SK-N-SH (cell line): ENCODE measurements at regions not wholly inside any gene's neighbourhood (a gene's known extent, or its start where the extent isn't known, plus 50 kb on each side); places are given as distances from the start of the nearest gene placed in this dataset.

Experiments used
- CTCF ChIA-PET: fragments of 300-600, 350-600 bp; formaldehyde crosslinking; extraction: SDS; loops from one replicate; lab custom pipeline; 2021; lab: Yijun Ruan, JAX
- POLR2A ChIA-PET: fragments of 350-600 bp; sonication (Branson Sonifier 250); formaldehyde crosslinking; extraction: SDS; loops from one replicate; lab custom pipeline; 2020; ENCODE audit warnings: antibody characterized with exemption, inconsistent platforms; lab: Yijun Ruan, JAX
- DNase-seq: peaks from one replicate; pipeline ENCODE4 v3.0.0; 2012
- H2AFZ ChIP-seq: fragments of 200-600 bp; sonication (generic); 2 replicates; pipeline ENCODE4 v1.8.1; 2016; ENCODE audit warnings: antibody characterized with exemption, mild to moderate bottlenecking, low read depth
- H3F3A ChIP-seq: fragments of 200-600 bp; sonication (generic); replicated peaks from 2 replicates; pipeline ENCODE3; 2016; ENCODE audit warnings: antibody characterized with exemption, mild to moderate bottlenecking; ENCODE audit not compliant: insufficient read depth
- H3K27ac ChIP-seq, 2 experiments: fragments of 200-500 bp in 1 of 2; fragments of 200-600 bp in 1 of 2; sonication (Bioruptor generic) in 1 of 2; sonication (generic), shearing (Covaris generic) in 1 of 2; 2 replicates each; pipeline versions ENCODE4 v1.5.1 to v1.6.1; 2014 to 2016; ENCODE audit warnings: low read depth in 2 of 2, inconsistent platforms in 1 of 2, low read length in 1 of 2, mild to moderate bottlenecking in 1 of 2, mixed read lengths in 1 of 2
- H3K27me3 ChIP-seq: fragments of 200-600 bp; sonication (generic), shearing (Covaris generic); 2 replicates; pipeline ENCODE4 v1.6.1; 2016; ENCODE audit warnings: mixed run types; ENCODE audit not compliant: insufficient read depth
- H3K36me3 ChIP-seq, 2 experiments: fragments of 200-500 bp in 1 of 2; fragments of 200-600 bp in 1 of 2; sonication (Bioruptor generic) in 1 of 2; sonication (generic) in 1 of 2; replicated peaks in 1 of 2; 2 replicates each; pipeline versions ENCODE3 to v1.5.1; 2014 to 2016; ENCODE audit warnings: low read length in 1 of 2, mild to moderate bottlenecking in 1 of 2; ENCODE audit not compliant: insufficient read depth in 2 of 2, control insufficient read depth in 1 of 2
- H3K4me1 ChIP-seq, 2 experiments: fragments of 200-500 bp in 1 of 2; fragments of 200-600 bp in 1 of 2; sonication (Bioruptor generic) in 1 of 2; sonication (generic), shearing (Covaris generic) in 1 of 2; 2 replicates each; pipeline versions ENCODE4 v1.5.1 to v1.6.1; 2014 to 2016; ENCODE audit warnings: low read depth in 1 of 2, low read length in 1 of 2, mixed run types in 1 of 2; ENCODE audit not compliant: insufficient read depth in 2 of 2, control insufficient read depth in 1 of 2
- H3K4me2 ChIP-seq: fragments of 200-600 bp; sonication (generic), shearing (Covaris generic); 2 replicates; pipeline ENCODE4 v1.6.1; 2017; ENCODE audit warnings: mixed run types
- H3K4me3 ChIP-seq, 2 experiments: fragments of 200-500 bp in 1 of 2; fragments of 200-600 bp in 1 of 2; sonication (Bioruptor generic) in 1 of 2; sonication (generic), shearing (Covaris generic) in 1 of 2; 2 replicates each; pipeline versions ENCODE4 v1.5.1 to v1.8.1; 2014 to 2016; ENCODE audit warnings: low read depth in 2 of 2, inconsistent platforms in 1 of 2, low read length in 1 of 2, mild to moderate bottlenecking in 1 of 2, mixed read lengths in 1 of 2, moderate library complexity in 1 of 2
- H3K79me2 ChIP-seq: fragments of 200-600 bp; sonication (generic); 2 replicates; pipeline ENCODE4 v1.8.1; 2017; ENCODE audit warnings: mild to moderate bottlenecking; ENCODE audit not compliant: insufficient read depth
- H3K9ac ChIP-seq: fragments of 200-600 bp; sonication (generic); 2 replicates; pipeline ENCODE4 v1.6.1; 2017; ENCODE audit warnings: mixed run types
- H3K9me2 ChIP-seq: fragments of 200-600 bp; sonication (generic); 2 replicates; pipeline ENCODE4 v1.6.1; 2017; ENCODE audit warnings: mixed run types
- H3K9me3 ChIP-seq: fragments of 200-600 bp; sonication (generic); 2 replicates; pipeline ENCODE4 v1.6.1; 2017; ENCODE audit warnings: mixed run types, mild to moderate bottlenecking, moderate library complexity
- H4K20me1 ChIP-seq: fragments of 200-600 bp; sonication (generic); 2 replicates; pipeline ENCODE4 v1.6.1; 2017; ENCODE audit warnings: mild to moderate bottlenecking, mixed run types; ENCODE audit not compliant: insufficient read depth
- CHD2 ChIP-seq: fragments of 150-350 bp; IDR thresholded peaks from 2 replicates; pipeline ENCODE4 v1.6.1; 2018; ENCODE audit warnings: low read length; ENCODE audit not compliant: partially characterized antibody
- FOSL2 ChIP-seq: IDR thresholded peaks from 2 replicates; pipeline ENCODE4 v1.4.0; 2012; ENCODE audit warnings: low read depth, mild to moderate bottlenecking, moderate library complexity, borderline replicate concordance
- GABPA ChIP-seq: IDR thresholded peaks from 2 replicates; pipeline ENCODE4 v1.4.0; 2012; ENCODE audit warnings: low read depth, mild to moderate bottlenecking
- IRF3 ChIP-seq: fragments of 150-350 bp; IDR thresholded peaks from 2 replicates; pipeline ENCODE4 v1.6.1; 2016; ENCODE audit warnings: mild to moderate bottlenecking, low read depth, low read length
- JUND ChIP-seq: IDR thresholded peaks from 2 replicates; pipeline ENCODE4 v1.4.0; 2012
- MAX ChIP-seq: IDR thresholded peaks from 2 replicates; pipeline ENCODE4 v1.4.0; 2012; ENCODE audit warnings: low read depth
- NRF1 ChIP-seq: IDR thresholded peaks from 2 replicates; pipeline ENCODE4 v1.6.1; 2012; ENCODE audit warnings: low read depth, mild to moderate bottlenecking, low read length
- PBX3 ChIP-seq: IDR thresholded peaks from 2 replicates; pipeline ENCODE4; 2012
- POLR2AphosphoS5 ChIP-seq: IDR thresholded peaks from 2 replicates; pipeline ENCODE4 v1.6.1; 2012; ENCODE audit warnings: low read depth, low read length
- TEAD4 ChIP-seq: IDR thresholded peaks from 2 replicates; pipeline ENCODE4 v1.4.0; 2012; ENCODE audit warnings: mild to moderate bottlenecking, borderline replicate concordance; ENCODE audit not compliant: insufficient read depth
- USF1 ChIP-seq: IDR thresholded peaks from 2 replicates; pipeline ENCODE4 v1.4.0; 2012; ENCODE audit warnings: low read depth, borderline replicate concordance
- YY1 ChIP-seq: IDR thresholded peaks from 2 replicates; pipeline ENCODE4 v1.4.0; 2012; ENCODE audit warnings: low read depth, mild to moderate bottlenecking
- WGBS: methylation state at CpG from one replicate; pipeline ENCODE4 v1.1.6; 2017; ENCODE audit warnings: low lambda C conversion rate; 5-methylcytosine and 5-hydroxymethylcytosine counted together

- no peak for DNase-seq
- Histone ChIP-seq H3K9me3 (peaks cover 13% of the 10 kb centered on the region; the same call in 1 of the 2 replicates), H4K20me1 (no peaks in the 10 kb centered on the region), H3K9me2 (no peaks in the 10 kb centered on the region), H3K4me1 (peaks cover 0 to 7% of the 10 kb centered on the region in 2 experiments; a peak in 1 of 4 replicates), H3K9ac (no peak overlapping the region), H2AFZ (no peak overlapping the region), H3K4me2 (no peak overlapping the region), H3K4me3 (no peak overlapping the region)
- ChIA-PET CTCF (interaction anchor here (0.9 kb wide), 1 partner anchor 15 kb away, joined by 3 read pairs; no protein-coding TSS in a partner anchor), POLR2A (no interaction called here)
- 16% methylated on average over 1 of the region's 1 CpG for WGBS
- no peak for TF ChIP-seq TEAD4
- TF ChIP-seq, all 33 proteins: peak for 0
- no peak overlapping the region for H3K27ac ChIP-seq
- no peaks in the 10 kb centered on the region for H3K79me2 ChIP-seq
- no peaks in the 10 kb centered on the region for H3K36me3 ChIP-seq
- no peaks in the 10 kb centered on the region for H3F3A ChIP-seq
- no peaks in the 10 kb centered on the region for H3K27me3 ChIP-seq
Measured at GRCh38 chr2:22444281-22444680, 940.7 kb upstream of the KLHL29 start.

GRCh38 chr2:22449696-22450095 is 935.3 kb upstream of the KLHL29 start:
- DNase-seq, result no peak
- Histone ChIP-seq H3K4me1 (peaks cover 0 to 8% of the 10 kb centered on the region in 2 experiments; a peak in 2 of 4 replicates), H3K9me2 (no peaks in the 10 kb centered on the region), H3K79me2 (no peaks in the 10 kb centered on the region), H3K4me3 (no peak overlapping the region), H3F3A (no peaks in the 10 kb centered on the region), H2AFZ (no peak overlapping the region), H3K9me3 (peaks cover 19% of the 10 kb centered on the region; the same call in 1 of the 2 replicates), H3K9ac (no peak overlapping the region), H3K36me3 (no peaks in the 10 kb centered on the region), H4K20me1 (no peaks in the 10 kb centered on the region), H3K27ac (no peak overlapping the region), H3K27me3 (no peaks in the 10 kb centered on the region), H3K4me2 (no peak overlapping the region)
- POLR2A ChIA-PET, result no interaction called here
- TF ChIP-seq JUND, result no peak
- TF ChIP-seq GABPA, result no peak
- TF ChIP-seq NRF1, result no peak
- TF ChIP-seq IRF3, result no peak
- no peak for TF ChIP-seq PBX3
- TF ChIP-seq MAX, result no peak
- no peak for TF ChIP-seq FOSL2
- no peak for TF ChIP-seq YY1
- TF ChIP-seq POLR2AphosphoS5, result no peak
- TF ChIP-seq CHD2, result no peak
- TF ChIP-seq USF1, result no peak
- CTCF ChIA-PET, result no interaction called here
- 31% methylated on average over 5 of the region's 5 CpGs for WGBS
